ENCODE measurements at regions not wholly inside any gene's neighbourhood (a gene's known extent, or its start where the extent isn't known, plus 50 kb on each side); places are given as distances from the start of the nearest gene placed in this dataset.
A peak's percentile ranks its signal among the peaks of the same experiment; 100 is the strongest.

DNA sequence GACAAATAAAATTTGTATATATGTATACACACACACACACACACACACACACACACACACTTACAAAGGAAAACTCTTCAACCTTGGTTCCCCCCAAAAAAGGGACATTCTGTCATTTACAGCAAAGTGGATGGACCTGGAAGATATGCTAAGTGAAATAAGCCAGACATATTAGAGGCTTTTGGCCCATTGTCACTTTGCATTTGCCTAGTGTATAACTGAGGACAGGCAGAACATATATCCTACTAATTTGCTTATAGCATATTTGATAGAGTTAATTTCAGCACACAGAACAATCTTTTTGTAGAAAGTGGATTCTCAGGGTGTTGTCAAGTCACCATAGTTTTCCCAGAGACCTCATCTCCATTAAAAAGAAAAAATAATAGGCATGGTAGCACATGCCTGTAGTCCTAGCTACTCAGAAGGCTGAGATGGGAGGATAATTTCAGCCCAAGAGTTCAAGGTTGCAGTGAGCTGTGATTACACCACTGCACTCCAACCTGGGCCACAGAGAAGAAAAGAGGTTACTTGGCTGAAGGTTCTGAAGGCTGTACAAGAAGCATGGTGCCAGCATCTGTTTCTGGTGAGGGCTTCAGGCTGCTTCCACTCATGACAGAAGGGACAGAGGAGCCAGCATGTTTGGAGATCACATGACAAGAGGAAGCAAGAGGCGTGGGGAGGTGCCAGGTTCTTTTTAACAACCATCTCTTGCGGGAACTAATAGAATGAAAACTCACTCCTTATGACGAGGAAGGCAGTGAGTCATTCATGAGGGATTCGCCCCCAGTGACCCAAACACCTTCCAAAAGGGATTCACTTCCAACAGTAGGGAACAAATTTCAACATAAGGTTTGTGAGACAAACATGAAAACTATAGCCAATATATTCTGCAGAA is 135.6 kb downstream of the TMEM168 start:
- no peak overlapping the region for H3K27ac ChIP-seq (ENCODE audit: extremely low read depth, low read depth, low read length)
- H3K79me2 ChIP-seq (ENCODE audit: control insufficient read depth, insufficient read depth, low read length): no peaks in the 10 kb centered on the region
- ATAC-seq: no peak
- BruUV-seq (replicated peaks): no TSS peak
- no peak for FAIRE-seq
- 0% methylated on average over 4 of the region's 4 CpGs for WGBS (ENCODE audit: insufficient coverage, low coverage, missing lambda C conversion rate)
- CTCF ChIA-PET (ENCODE audit: low intra/inter-chr PET ratio): interaction anchor here (0.6 kb wide), 1 partner anchor 44 kb away, joined by 3 read pairs; no protein-coding TSS in a partner anchor
- no peaks in the 10 kb centered on the region for H3K36me3 ChIP-seq (ENCODE audit: control insufficient read depth, insufficient read depth, low read length)
- POLR2A ChIA-PET: no interaction called here
- no peak overlapping the region for H3K4me2 ChIP-seq (ENCODE audit: insufficient read depth, low read length)
- H3K4me3 ChIP-seq: no peak overlapping the region
- H3K4me1 ChIP-seq (replicated peaks in 1 of 2; ENCODE audit: control insufficient read depth in 2 of 2, insufficient read depth in 2 of 2, low read length in 2 of 2): no peaks in the 10 kb centered on the region
- H4K20me1 ChIP-seq (replicated peaks; ENCODE audit: control insufficient read depth, insufficient read depth, low read length): no peaks in the 10 kb centered on the region
- no peaks in the 10 kb centered on the region for H3K9me3 ChIP-seq (replicated peaks; ENCODE audit: control insufficient read depth, insufficient read depth, low read depth, low read length)
- H2AFZ ChIP-seq (ENCODE audit: low read depth, low read length): no peak overlapping the region
- H3K27me3 ChIP-seq (ENCODE audit: control insufficient read depth in 2 of 2, insufficient read depth in 2 of 2, low read length in 2 of 2): no peaks in the 10 kb centered on the region
- no peaks in the 10 kb centered on the region for H3K9me1 ChIP-seq (ENCODE audit: control insufficient read depth, insufficient read depth, low read length)
- intact Hi-C loops (cut with micrococcal nuclease): no loop called here
- TF ChIP-seq, protein P1, sequence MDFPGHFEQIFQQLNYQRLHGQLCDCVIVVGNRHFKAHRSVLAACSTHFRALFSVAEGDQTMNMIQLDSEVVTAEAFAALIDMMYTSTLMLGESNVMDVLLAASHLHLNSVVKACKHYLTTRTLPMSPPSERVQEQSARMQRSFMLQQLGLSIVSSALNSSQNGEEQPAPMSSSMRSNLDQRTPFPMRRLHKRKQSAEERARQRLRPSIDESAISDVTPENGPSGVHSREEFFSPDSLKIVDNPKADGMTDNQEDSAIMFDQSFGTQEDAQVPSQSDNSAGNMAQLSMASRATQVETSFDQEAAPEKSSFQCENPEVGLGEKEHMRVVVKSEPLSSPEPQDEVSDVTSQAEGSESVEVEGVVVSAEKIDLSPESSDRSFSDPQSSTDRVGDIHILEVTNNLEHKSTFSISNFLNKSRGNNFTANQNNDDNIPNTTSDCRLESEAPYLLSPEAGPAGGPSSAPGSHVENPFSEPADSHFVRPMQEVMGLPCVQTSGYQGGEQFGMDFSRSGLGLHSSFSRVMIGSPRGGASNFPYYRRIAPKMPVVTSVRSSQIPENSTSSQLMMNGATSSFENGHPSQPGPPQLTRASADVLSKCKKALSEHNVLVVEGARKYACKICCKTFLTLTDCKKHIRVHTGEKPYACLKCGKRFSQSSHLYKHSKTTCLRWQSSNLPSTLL (IDR thresholded peaks at IDR 0.05): no peak
- TF ChIP-seq, protein P2, sequence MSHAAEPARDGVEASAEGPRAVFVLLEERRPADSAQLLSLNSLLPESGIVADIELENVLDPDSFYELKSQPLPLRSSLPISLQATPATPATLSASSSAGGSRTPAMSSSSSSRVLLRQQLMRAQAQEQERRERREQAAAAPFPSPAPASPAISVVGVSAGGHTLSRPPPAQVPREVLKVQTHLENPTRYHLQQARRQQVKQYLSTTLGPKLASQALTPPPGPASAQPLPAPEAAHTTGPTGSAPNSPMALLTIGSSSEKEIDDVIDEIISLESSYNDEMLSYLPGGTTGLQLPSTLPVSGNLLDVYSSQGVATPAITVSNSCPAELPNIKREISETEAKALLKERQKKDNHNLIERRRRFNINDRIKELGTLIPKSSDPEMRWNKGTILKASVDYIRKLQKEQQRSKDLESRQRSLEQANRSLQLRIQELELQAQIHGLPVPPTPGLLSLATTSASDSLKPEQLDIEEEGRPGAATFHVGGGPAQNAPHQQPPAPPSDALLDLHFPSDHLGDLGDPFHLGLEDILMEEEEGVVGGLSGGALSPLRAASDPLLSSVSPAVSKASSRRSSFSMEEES (CRISPR knock-in tag; IDR thresholded peaks at IDR 0.05): peak; percentile 61
- TF ChIP-seq TFAM (CRISPR knock-in tag; conservative IDR thresholded peaks at IDR 0.05): no peak
- DNase-seq (ENCODE audit: extremely low read depth in 1 of 4, low spot score in 3 of 4): no peak
- no peak overlapping the region for H3K9ac ChIP-seq (ENCODE audit: insufficient read depth in 1 of 2, low read depth in 2 of 2, low read length in 2 of 2)
- in situ Hi-C loops (cut with MboI): no loop called here
